Peyer's patch (tissue), 4 donors: ENCODE measurements at regions not wholly inside any gene's neighbourhood (a gene's known extent, or its start where the extent isn't known, plus 50 kb on each side); places are given as distances from the start of the nearest gene placed in this dataset.

Experiments
- CTCF ChIP-seq, 6 experiments: fragments of 450-650 bp in 4 of 6; fragments of 200-600 bp in 2 of 6; sonication (generic) in 1 of 6; IDR thresholded peaks; one replicate each; pipeline ENCODE4 v1.5.1; 2017 to 2019; ENCODE audit warnings: antibody characterized with exemption in 6 of 6, mild to moderate bottlenecking in 3 of 6, moderate library complexity in 1 of 6
- POLR2A ChIP-seq, 2 donors: fragments of 450-650 bp; IDR thresholded peaks; one replicate each; pipeline ENCODE4 v1.5.1; 2017; ENCODE audit warnings: antibody characterized with exemption in 2 of 2, mild to moderate bottlenecking in 2 of 2, moderate library complexity in 2 of 2

- TF ChIP-seq POLR2A (IDR thresholded peaks at IDR 0.05): no peak
- no peak for TF ChIP-seq CTCF (IDR thresholded peaks at IDR 0.05)
Observed at GRCh38 chr22:49404020-49404419, 423.7 kb downstream of the BRD1 start.
